RWPE1 (cell line): ENCODE measurements at regions not wholly inside any gene's neighbourhood (a gene's known extent, or its start where the extent isn't known, plus 50 kb on each side); places are given as distances from the start of the nearest gene placed in this dataset.

Experiments used
- CTCF ChIA-PET: fragments of 350-600 bp; sonication (Branson Sonifier 250); formaldehyde crosslinking; extraction: SDS; loops from one replicate; lab custom pipeline; 2021; lab: Yijun Ruan, JAX
- POLR2A ChIA-PET: fragments of 400-600 bp; formaldehyde crosslinking; extraction: SDS; loops from one replicate; lab custom pipeline; 2020; ENCODE audit warnings: antibody characterized with exemption; ENCODE audit not compliant: low non-redundant PET; lab: Yijun Ruan, JAX
- DNase-seq: peaks from one replicate; pipeline ENCODE4 v3.0.0; 2012; ENCODE audit warnings: low spot score
- H3K27ac ChIP-seq: fragments of 450-650 bp; 2 replicates; pipeline ENCODE4 v1.5.1; 2017
- TF ChIP-seq, protein P1 (sequence below): fragments of 450-650 bp; conservative IDR thresholded peaks from 2 replicates; pipeline ENCODE4 v1.5.1; 2017; ENCODE audit warnings: low read depth, mild to moderate bottlenecking

DNA sequence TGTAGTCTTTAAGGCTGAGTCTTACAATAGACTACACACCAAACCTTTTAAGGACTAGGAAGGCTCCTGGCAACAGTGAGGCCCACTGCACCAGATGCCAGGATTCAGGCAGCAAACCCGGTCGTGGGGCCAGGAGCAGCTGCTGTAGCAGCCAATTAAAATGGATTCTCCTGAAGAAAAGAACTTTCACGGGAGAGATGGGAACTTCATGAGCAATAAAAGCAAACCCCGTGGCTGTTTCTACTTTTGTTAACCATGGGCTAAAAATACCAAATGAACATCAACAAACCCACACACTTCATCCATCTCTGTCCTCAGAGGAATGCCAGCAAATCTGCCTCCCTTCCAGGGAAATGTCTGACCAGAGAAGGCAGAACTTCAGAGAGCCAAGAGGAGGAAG lies 101.4 kb downstream of the BTC start:
- POLR2A ChIA-PET: no interaction called here
- TF ChIP-seq, protein P1, sequence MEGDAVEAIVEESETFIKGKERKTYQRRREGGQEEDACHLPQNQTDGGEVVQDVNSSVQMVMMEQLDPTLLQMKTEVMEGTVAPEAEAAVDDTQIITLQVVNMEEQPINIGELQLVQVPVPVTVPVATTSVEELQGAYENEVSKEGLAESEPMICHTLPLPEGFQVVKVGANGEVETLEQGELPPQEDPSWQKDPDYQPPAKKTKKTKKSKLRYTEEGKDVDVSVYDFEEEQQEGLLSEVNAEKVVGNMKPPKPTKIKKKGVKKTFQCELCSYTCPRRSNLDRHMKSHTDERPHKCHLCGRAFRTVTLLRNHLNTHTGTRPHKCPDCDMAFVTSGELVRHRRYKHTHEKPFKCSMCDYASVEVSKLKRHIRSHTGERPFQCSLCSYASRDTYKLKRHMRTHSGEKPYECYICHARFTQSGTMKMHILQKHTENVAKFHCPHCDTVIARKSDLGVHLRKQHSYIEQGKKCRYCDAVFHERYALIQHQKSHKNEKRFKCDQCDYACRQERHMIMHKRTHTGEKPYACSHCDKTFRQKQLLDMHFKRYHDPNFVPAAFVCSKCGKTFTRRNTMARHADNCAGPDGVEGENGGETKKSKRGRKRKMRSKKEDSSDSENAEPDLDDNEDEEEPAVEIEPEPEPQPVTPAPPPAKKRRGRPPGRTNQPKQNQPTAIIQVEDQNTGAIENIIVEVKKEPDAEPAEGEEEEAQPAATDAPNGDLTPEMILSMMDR: no peak
- DNase-seq: no peak
- CTCF ChIA-PET: no interaction called here
- no peak overlapping the region for H3K27ac ChIP-seq
